AG04450 (cell line): ENCODE measurements at regions not wholly inside any gene's neighbourhood (a gene's known extent, or its start where the extent isn't known, plus 50 kb on each side); places are given as distances from the start of the nearest gene placed in this dataset.

Experiments used
- CTCF ChIA-PET: fragments of 300-600, 350-600 bp; formaldehyde crosslinking; extraction: SDS; loops from one replicate; lab custom pipeline; 2022; ENCODE audit warnings: antibody characterized with exemption, inconsistent platforms; lab: Charles Lee
- POLR2A ChIA-PET: fragments of 350-600 bp; formaldehyde crosslinking; extraction: SDS; loops from one replicate; lab custom pipeline; 2021; ENCODE audit warnings: antibody characterized with exemption, inconsistent platforms; lab: Yijun Ruan, JAX
- DNase-seq: peaks from one replicate; pipeline ENCODE4 v3.0.0-alpha.2; 2011; ENCODE audit warnings: low read depth, low spot score
- H3K27ac ChIP-seq: one replicate; pipeline ENCODE4 v1.5.1; 2012; ENCODE audit warnings: low read depth, low read length, control low read depth
- H3K27me3 ChIP-seq: one replicate; pipeline ENCODE4 v1.6.0; 2012; ENCODE audit warnings: low read length; ENCODE audit not compliant: control insufficient read depth, insufficient read depth
- H3K4me3 ChIP-seq: 2 replicates; pipeline ENCODE4 v1.5.1; 2011; ENCODE audit warnings: mild to moderate bottlenecking, low read depth, low read length, control low read depth
- H3K9me3 ChIP-seq: 2 replicates; pipeline ENCODE4 v1.5.1; 2012; ENCODE audit warnings: low read length; ENCODE audit not compliant: control insufficient read depth, insufficient read depth
- TF ChIP-seq, protein P1 (sequence below): IDR thresholded peaks from 2 replicates; pipeline ENCODE4 v1.5.1; 2011; ENCODE audit warnings: low read depth, low read length, control low read depth, inconsistent platforms

DNA sequence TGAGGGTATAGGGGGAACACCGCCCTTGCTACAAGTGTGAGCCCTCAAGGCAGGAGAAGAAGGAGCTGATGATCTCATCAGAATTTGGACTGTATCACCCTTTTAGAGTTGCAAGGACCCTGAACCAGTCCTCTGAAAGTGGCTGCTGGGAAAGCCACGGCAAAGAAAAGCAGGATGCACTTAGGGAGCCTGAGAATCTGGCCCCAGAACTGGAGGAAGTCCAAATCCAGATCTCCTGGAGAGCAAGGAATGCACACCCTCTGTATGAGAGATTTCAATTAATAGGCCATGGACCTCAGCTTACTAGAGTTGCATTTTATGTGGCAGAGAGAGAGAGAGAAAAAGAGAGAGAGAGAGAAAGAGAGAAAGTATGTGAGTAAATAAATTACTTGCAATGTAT is 662.9 kb downstream of the CCSER2 start:
- H3K4me3 ChIP-seq: no peak overlapping the region
- DNase-seq: no peak
- ChIA-PET POLR2A (no interaction called here), CTCF (no interaction called here)
- peaks cover 16% of the 10 kb centered on the region; the same call in 1 of the 2 replicates for H3K9me3 ChIP-seq
- TF ChIP-seq, protein P1, sequence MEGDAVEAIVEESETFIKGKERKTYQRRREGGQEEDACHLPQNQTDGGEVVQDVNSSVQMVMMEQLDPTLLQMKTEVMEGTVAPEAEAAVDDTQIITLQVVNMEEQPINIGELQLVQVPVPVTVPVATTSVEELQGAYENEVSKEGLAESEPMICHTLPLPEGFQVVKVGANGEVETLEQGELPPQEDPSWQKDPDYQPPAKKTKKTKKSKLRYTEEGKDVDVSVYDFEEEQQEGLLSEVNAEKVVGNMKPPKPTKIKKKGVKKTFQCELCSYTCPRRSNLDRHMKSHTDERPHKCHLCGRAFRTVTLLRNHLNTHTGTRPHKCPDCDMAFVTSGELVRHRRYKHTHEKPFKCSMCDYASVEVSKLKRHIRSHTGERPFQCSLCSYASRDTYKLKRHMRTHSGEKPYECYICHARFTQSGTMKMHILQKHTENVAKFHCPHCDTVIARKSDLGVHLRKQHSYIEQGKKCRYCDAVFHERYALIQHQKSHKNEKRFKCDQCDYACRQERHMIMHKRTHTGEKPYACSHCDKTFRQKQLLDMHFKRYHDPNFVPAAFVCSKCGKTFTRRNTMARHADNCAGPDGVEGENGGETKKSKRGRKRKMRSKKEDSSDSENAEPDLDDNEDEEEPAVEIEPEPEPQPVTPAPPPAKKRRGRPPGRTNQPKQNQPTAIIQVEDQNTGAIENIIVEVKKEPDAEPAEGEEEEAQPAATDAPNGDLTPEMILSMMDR: no peak
- no peaks in the 10 kb centered on the region for H3K27me3 ChIP-seq
- no peak overlapping the region for H3K27ac ChIP-seq

DNA sequence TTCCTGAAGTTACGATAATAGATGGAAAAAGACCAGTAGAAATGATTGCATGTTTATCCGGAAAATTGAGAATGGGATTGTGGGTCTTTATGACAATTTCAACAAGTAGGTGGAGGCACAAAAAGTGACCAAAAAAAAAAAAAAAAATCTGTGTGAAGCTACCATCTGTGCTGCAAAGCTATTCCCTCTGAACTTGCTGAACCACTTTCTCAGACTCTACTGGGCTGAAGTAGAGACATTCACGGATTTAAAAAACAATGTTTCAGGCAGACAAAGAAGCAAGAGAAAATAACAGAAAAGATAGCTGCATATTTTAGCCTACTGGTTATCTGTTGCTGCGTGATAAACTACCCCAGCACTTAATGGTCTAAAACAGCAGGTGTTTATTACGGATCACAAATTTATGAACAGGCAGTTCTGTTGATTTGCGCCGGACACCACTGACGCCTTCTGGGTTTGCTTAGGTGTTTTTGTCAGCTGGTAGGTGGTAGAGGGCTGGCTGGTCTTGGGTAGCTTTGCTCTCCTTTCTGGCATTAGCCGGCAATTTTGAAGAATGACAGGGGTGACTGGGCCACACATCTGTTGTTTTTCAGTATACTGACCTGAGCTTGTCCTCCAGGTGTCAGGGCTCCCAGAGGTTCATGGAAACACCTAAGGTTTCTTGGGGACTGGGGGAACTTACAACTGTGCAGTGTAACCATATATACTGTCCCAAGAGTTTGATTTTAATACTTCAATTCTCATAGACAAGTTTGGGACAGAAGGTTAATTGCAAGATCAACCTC is 665.1 kb downstream of the CCSER2 start:
- no peak for DNase-seq
- Histone ChIP-seq H3K27ac (no peak overlapping the region), H3K27me3 (no peaks in the 10 kb centered on the region), H3K4me3 (no peak overlapping the region), H3K9me3 (peaks cover 22% of the 10 kb centered on the region; the same call in 1 of the 2 replicates)
- POLR2A ChIA-PET: no interaction called here
- CTCF ChIA-PET: no interaction called here
- TF ChIP-seq, protein P1: no peak

- H3K27ac ChIP-seq: no peak overlapping the region
- peaks cover 18% of the 10 kb centered on the region; the same call in 1 of the 2 replicates for H3K9me3 ChIP-seq
- H3K4me3 ChIP-seq: no peak overlapping the region
- TF ChIP-seq, protein P1: no peak
- POLR2A ChIA-PET: no interaction called here
- no peaks in the 10 kb centered on the region for H3K27me3 ChIP-seq
- CTCF ChIA-PET: no interaction called here
- no peak for DNase-seq
Measured at GRCh38 chr10:84994722-84995121, 666.3 kb downstream of the CCSER2 start.

DNA sequence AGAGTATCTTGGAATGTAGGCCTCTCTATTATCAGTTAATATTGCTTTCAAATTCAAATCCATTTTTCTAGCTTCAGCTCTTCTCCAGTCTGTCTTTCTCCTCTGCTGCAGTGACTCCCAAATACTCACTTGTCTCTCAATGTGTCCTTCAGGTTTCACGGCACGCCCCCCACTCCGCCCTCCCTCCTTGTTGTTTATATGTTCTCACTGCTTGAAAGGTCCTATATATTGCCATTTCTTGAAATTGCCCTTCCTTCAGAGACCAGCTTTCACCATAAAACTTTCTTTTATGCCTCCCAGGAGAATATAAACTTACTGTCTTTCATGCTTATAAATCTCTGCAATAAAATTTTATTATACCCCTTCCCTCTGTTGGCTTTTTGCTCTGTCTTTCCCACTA is 668.2 kb downstream of the CCSER2 start:
- ChIA-PET CTCF (no interaction called here), POLR2A (no interaction called here)
- no peak for DNase-seq
- Histone ChIP-seq H3K4me3 (no peak overlapping the region), H3K27ac (no peak overlapping the region), H3K9me3 (peaks cover 14% of the 10 kb centered on the region; the same call in 1 of the 2 replicates), H3K27me3 (no peaks in the 10 kb centered on the region)
- TF ChIP-seq, protein P1: no peak

DNA sequence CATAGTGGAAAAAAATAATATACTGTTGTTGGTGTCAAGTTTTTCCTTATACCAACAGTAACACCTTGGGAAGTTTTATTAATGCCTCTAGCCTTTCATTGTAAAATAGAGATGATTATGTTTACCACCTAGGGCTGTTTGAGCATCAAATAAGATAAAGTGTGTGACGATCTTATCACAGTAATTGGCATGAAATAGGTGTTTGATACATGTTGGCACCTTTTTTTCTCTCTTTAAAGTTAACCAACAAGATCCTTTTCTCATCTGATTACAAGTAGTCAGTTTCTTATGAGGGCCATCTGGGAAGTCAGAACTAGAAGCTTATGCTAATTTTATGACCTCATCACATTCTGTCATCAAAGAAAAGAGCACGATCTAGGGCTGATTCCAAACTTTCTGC is 669.5 kb downstream of the CCSER2 start:
- ChIA-PET POLR2A (no interaction called here), CTCF (no interaction called here)
- TF ChIP-seq, protein P1: no peak
- no peaks in the 10 kb centered on the region for H3K27me3 ChIP-seq
- no peak overlapping the region for H3K27ac ChIP-seq
- H3K4me3 ChIP-seq: no peak overlapping the region
- H3K9me3 ChIP-seq: peaks cover 14% of the 10 kb centered on the region; the same call in 1 of the 2 replicates
- DNase-seq: no peak
